ENCODE measurements at regions not wholly inside any gene's neighbourhood (a gene's known extent, or its start where the extent isn't known, plus 50 kb on each side); places are given as distances from the start of the nearest gene placed in this dataset.

- no TSS peak for BruUV-seq (replicated peaks)
These were observed 639.3 kb downstream of the MTRR start for GRCh38 chr5:8508231-8508630.

More at GRCh38 chr5:8508231-8508630, 639.3 kb downstream of the MTRR start:
- Histone ChIP-seq H3K9me3 (ENCODE audit: low read length) (peaks cover 54% of the 10 kb centered on the region), H3K4me2 (ENCODE audit: low read depth, low read length) (no peak overlapping the region), H3K9ac (ENCODE audit: insufficient read depth, low read depth, low read length) (no peak overlapping the region), H3K27me3 (ENCODE audit: control insufficient read depth in 1 of 2, insufficient read depth in 2 of 2, low read length in 2 of 2) (no peaks in the 10 kb centered on the region), H3K4me1 (ENCODE audit: insufficient read depth, low read length) (no peaks in the 10 kb centered on the region), H2AFZ (ENCODE audit: low read length) (no peak overlapping the region), H3K27ac (ENCODE audit: extremely low read length, insufficient read depth, low read length) (no peak overlapping the region), H3K79me2 (ENCODE audit: insufficient read depth, low read length) (no peaks in the 10 kb centered on the region), H3K4me3 (replicated peaks in 1 of 3; ENCODE audit: insufficient read depth in 1 of 3, low read depth in 2 of 3, low read length in 3 of 3) (no peak overlapping the region), H4K20me1 (ENCODE audit: insufficient read depth, low read length) (no peaks in the 10 kb centered on the region), H3K36me3 (replicated peaks in 1 of 2; ENCODE audit: control insufficient read depth in 1 of 2, insufficient read depth in 2 of 2, low read length in 2 of 2) (no peaks in the 10 kb centered on the region)
- in situ Hi-C loops (cut with HindIII; ENCODE audit: extremely low pct_ligation_motif_present, low pct_unique_long_range_greater_than_20kb) (no loop called here), intact Hi-C loops (cut with micrococcal nuclease; ENCODE audit: unreplicated experiment) (no loop called here)
- DNase-seq (ENCODE audit: low spot score), result no peak
- FAIRE-seq, result no peak
- TF ChIP-seq FUBP1 (CRISPR knock-in tag; IDR thresholded peaks at IDR 0.05; ENCODE audit: borderline replicate concordance), result no peak
- TF ChIP-seq ZSCAN20 (CRISPR knock-in tag; IDR thresholded peaks at IDR 0.05; ENCODE audit: borderline replicate concordance), result no peak
- TF ChIP-seq CCAR2 (optimal IDR thresholded peaks at IDR 0.05; ENCODE audit: low read depth, low read length), result no peak
- no peak for TF ChIP-seq IKZF1 (IDR thresholded peaks at IDR 0.05)
- TF ChIP-seq, protein P1, sequence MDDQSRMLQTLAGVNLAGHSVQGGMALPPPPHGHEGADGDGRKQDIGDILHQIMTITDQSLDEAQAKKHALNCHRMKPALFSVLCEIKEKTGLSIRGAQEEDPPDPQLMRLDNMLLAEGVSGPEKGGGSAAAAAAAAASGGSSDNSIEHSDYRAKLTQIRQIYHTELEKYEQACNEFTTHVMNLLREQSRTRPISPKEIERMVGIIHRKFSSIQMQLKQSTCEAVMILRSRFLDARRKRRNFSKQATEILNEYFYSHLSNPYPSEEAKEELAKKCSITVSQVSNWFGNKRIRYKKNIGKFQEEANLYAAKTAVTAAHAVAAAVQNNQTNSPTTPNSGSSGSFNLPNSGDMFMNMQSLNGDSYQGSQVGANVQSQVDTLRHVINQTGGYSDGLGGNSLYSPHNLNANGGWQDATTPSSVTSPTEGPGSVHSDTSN (CRISPR knock-in tag; IDR thresholded peaks at IDR 0.05; ENCODE audit: borderline replicate concordance), result no peak
- no peak for TF ChIP-seq ZNF616 (CRISPR knock-in tag; IDR thresholded peaks at IDR 0.05; ENCODE audit: low read depth)
- no peak for TF ChIP-seq ZNF883 (CRISPR knock-in tag; IDR thresholded peaks at IDR 0.05; ENCODE audit: not compliant biosample characterization)
- TF ChIP-seq TAF15 (IDR thresholded peaks at IDR 0.05; ENCODE audit: low read depth, low read length, poor library complexity, severe bottlenecking), result no peak
- TF ChIP-seq ZNF282 (IDR thresholded peaks at IDR 0.05; ENCODE audit: partially characterized antibody), result no peak
- TF ChIP-seq, protein P2, sequence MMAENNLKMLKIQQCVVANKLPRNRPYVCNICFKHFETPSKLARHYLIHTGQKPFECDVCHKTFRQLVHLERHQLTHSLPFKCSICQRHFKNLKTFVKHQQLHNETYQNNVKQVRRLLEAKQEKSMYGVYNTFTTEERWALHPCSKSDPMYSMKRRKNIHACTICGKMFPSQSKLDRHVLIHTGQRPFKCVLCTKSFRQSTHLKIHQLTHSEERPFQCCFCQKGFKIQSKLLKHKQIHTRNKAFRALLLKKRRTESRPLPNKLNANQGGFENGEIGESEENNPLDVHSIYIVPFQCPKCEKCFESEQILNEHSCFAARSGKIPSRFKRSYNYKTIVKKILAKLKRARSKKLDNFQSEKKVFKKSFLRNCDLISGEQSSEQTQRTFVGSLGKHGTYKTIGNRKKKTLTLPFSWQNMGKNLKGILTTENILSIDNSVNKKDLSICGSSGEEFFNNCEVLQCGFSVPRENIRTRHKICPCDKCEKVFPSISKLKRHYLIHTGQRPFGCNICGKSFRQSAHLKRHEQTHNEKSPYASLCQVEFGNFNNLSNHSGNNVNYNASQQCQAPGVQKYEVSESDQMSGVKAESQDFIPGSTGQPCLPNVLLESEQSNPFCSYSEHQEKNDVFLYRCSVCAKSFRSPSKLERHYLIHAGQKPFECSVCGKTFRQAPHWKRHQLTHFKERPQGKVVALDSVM (CRISPR knock-in tag; IDR thresholded peaks at IDR 0.05), result no peak
- TF ChIP-seq JDP2 (CRISPR knock-in tag; IDR thresholded peaks at IDR 0.05; ENCODE audit: borderline replicate concordance), result no peak
- TF ChIP-seq EED (CRISPR knock-in tag; IDR thresholded peaks at IDR 0.05), result no peak
- no peak for TF ChIP-seq CREB3 (CRISPR knock-in tag; IDR thresholded peaks at IDR 0.05)
- TF ChIP-seq, protein P3, sequence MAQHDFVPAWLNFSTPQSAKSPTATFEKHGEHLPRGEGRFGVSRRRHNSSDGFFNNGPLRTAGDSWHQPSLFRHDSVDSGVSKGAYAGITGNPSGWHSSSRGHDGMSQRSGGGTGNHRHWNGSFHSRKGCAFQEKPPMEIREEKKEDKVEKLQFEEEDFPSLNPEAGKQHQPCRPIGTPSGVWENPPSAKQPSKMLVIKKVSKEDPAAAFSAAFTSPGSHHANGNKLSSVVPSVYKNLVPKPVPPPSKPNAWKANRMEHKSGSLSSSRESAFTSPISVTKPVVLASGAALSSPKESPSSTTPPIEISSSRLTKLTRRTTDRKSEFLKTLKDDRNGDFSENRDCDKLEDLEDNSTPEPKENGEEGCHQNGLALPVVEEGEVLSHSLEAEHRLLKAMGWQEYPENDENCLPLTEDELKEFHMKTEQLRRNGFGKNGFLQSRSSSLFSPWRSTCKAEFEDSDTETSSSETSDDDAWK (CRISPR knock-in tag; IDR thresholded peaks at IDR 0.05), result no peak
- TF ChIP-seq ZNF501 (CRISPR knock-in tag; IDR thresholded peaks at IDR 0.05), result no peak
- TF ChIP-seq, protein P4, sequence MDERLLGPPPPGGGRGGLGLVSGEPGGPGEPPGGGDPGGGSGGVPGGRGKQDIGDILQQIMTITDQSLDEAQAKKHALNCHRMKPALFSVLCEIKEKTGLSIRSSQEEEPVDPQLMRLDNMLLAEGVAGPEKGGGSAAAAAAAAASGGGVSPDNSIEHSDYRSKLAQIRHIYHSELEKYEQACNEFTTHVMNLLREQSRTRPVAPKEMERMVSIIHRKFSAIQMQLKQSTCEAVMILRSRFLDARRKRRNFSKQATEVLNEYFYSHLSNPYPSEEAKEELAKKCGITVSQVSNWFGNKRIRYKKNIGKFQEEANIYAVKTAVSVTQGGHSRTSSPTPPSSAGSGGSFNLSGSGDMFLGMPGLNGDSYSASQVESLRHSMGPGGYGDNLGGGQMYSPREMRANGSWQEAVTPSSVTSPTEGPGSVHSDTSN (CRISPR knock-in tag; IDR thresholded peaks at IDR 0.05), result no peak
- TF ChIP-seq MBD4 (IDR thresholded peaks at IDR 0.05; ENCODE audit: borderline replicate concordance, low read length), result no peak
- ChIA-PET CTCF (ENCODE audit: low intra/inter-chr PET ratio, low total read pairs) (no interaction called here), POLR2A (no interaction called here)
- no peak for ATAC-seq
